Endothelial cell (in vitro differentiated cells): ENCODE measurements at regions not wholly inside any gene's neighbourhood (a gene's known extent, or its start where the extent isn't known, plus 50 kb on each side); places are given as distances from the start of the nearest gene placed in this dataset.

Source experiments
- DNase-seq: peaks from one replicate; pipeline ENCODE4 v3.0.0; 2021; ENCODE audit warnings: low spot score
- H3K27ac Mint-ChIP-seq: one replicate; pipeline ENCODE4 v1.8.0; 2021; ENCODE audit warnings: mixed read lengths, inconsistent platforms; ENCODE audit not compliant: unreplicated experiment
- H3K27me3 Mint-ChIP-seq: one replicate; pipeline ENCODE4 v1.8.0; 2021; ENCODE audit warnings: mild to moderate bottlenecking, moderate library complexity, mixed read lengths, inconsistent platforms; ENCODE audit not compliant: unreplicated experiment
- H3K36me3 Mint-ChIP-seq: one replicate; pipeline ENCODE4 v1.8.0; 2021; ENCODE audit warnings: mild to moderate bottlenecking, low read depth, mixed read lengths, inconsistent platforms; ENCODE audit not compliant: unreplicated experiment
- H3K4me1 Mint-ChIP-seq: one replicate; pipeline ENCODE4 v1.8.0; 2021; ENCODE audit warnings: mild to moderate bottlenecking, mixed read lengths, inconsistent platforms; ENCODE audit not compliant: unreplicated experiment
- H3K4me3 Mint-ChIP-seq: one replicate; pipeline ENCODE4 v1.8.0; 2021; ENCODE audit warnings: mild to moderate bottlenecking, mixed read lengths, inconsistent platforms; ENCODE audit not compliant: unreplicated experiment
- H3K9me3 Mint-ChIP-seq: one replicate; pipeline ENCODE4 v1.8.0; 2021; ENCODE audit warnings: mixed read lengths, inconsistent platforms; ENCODE audit not compliant: unreplicated experiment
- CTCF ChIP-seq: fragments of 200-600 bp; sonication (generic); IDR thresholded peaks from one replicate; pipeline ENCODE4 v1.5.0; 2021; ENCODE audit warnings: antibody characterized with exemption; ENCODE audit not compliant: unreplicated experiment

- Mint-ChIP-seq H3K27ac (no peak overlapping the region), H3K27me3 (peaks cover 1% of the 10 kb centered on the region), H3K36me3 (no peaks in the 10 kb centered on the region), H3K9me3 (no peaks in the 10 kb centered on the region), H3K4me3 (no peak overlapping the region), H3K4me1 (no peaks in the 10 kb centered on the region)
- TF ChIP-seq CTCF, result no peak
- DNase-seq, result no peak
Measured at GRCh38 chr12:84270470-84271140, 642.0 kb downstream of the SLC6A15 start.

- Mint-ChIP-seq H3K4me3 (no peak overlapping the region), H3K27me3 (no peaks in the 10 kb centered on the region), H3K9me3 (no peaks in the 10 kb centered on the region), H3K27ac (no peak overlapping the region), H3K4me1 (no peaks in the 10 kb centered on the region), H3K36me3 (no peaks in the 10 kb centered on the region)
- TF ChIP-seq CTCF, result no peak
- no peak for DNase-seq
Measured at GRCh38 chr12:84247931-84248330, 664.7 kb downstream of the SLC6A15 start.

DNA sequence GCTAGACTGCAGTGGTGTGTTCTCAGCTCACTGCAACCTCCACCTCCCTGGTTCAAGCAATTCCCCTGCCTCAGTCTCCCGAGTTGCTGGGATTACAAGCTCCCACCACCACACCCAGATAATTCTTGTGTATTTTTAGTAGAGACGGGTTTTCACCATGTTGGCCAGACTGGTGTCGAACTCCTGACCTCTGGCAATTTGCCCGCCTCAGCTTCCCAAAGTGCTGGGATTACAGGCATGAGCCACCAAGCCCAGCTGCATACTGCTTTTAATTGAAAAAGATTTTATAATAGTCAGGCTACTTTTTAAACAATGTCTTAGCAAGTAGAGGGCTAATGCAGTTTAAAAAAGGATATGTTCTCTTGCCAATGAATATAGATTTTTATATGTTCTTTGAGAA, 668.9 kb downstream of the SLC6A15 start:
- Mint-ChIP-seq H3K27me3 (no peaks in the 10 kb centered on the region), H3K9me3 (no peaks in the 10 kb centered on the region), H3K27ac (no peak overlapping the region), H3K36me3 (no peaks in the 10 kb centered on the region), H3K4me1 (no peaks in the 10 kb centered on the region), H3K4me3 (no peak overlapping the region)
- TF ChIP-seq CTCF, result no peak
- DNase-seq, result no peak

- no peaks in the 10 kb centered on the region for H3K27me3 Mint-ChIP-seq
- TF ChIP-seq CTCF, result no peak
- no peaks in the 10 kb centered on the region for H3K36me3 Mint-ChIP-seq
- no peaks in the 10 kb centered on the region for H3K9me3 Mint-ChIP-seq
- H3K27ac Mint-ChIP-seq, result no peak overlapping the region
- no peak for DNase-seq
- no peak overlapping the region for H3K4me3 Mint-ChIP-seq
- no peaks in the 10 kb centered on the region for H3K4me1 Mint-ChIP-seq
Measured at GRCh38 chr12:84222841-84223240, 689.8 kb downstream of the SLC6A15 start.

DNA sequence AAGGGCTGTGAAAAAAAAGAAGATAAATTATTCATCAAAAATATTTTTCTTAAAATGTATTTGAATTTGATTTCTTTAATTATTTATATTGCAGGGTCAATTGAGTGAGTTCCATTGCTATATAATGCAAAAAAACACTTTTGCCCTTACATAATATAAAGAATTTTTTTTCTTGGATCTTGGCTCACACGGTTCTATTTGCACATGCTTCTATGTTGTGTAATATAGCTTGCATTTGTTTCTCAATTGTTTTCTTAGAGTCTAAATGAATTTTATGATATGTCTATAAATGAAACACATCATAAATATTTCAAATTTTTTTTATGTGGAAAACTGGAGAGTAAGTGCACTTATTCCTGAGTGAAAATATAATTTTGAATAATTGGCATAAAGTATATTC, 694.2 kb downstream of the SLC6A15 start:
- TF ChIP-seq CTCF, result no peak
- H3K27ac Mint-ChIP-seq, result no peak overlapping the region
- no peak overlapping the region for H3K4me3 Mint-ChIP-seq
- no peaks in the 10 kb centered on the region for H3K27me3 Mint-ChIP-seq
- no peaks in the 10 kb centered on the region for H3K4me1 Mint-ChIP-seq
- DNase-seq, result no peak
- H3K9me3 Mint-ChIP-seq, result no peaks in the 10 kb centered on the region
- H3K36me3 Mint-ChIP-seq, result no peaks in the 10 kb centered on the region
